GM21423 (cell line): ENCODE measurements at regions not wholly inside any gene's neighbourhood (a gene's known extent, or its start where the extent isn't known, plus 50 kb on each side); places are given as distances from the start of the nearest gene placed in this dataset.

Source experiments
- ATAC-seq: cut with Tn5 transposase; IDR thresholded peaks from one replicate; pipeline ENCODE4 v1.9.1; 2021; ENCODE audit warnings: mild to moderate bottlenecking, moderate library complexity; ENCODE audit not compliant: unreplicated experiment

GRCh38 chr7:41756650-41757182, 53.8 kb upstream of the INHBA start:
- ATAC-seq = no peak

- no peak for ATAC-seq
Observed at GRCh38 chr7:41755096-41755495, 52.2 kb upstream of the INHBA start.

GRCh38 chr7:41754046-41754445, 51.2 kb upstream of the INHBA start:
- no peak for ATAC-seq
